ENCODE measurements at regions not wholly inside any gene's neighbourhood (a gene's known extent, or its start where the extent isn't known, plus 50 kb on each side); places are given as distances from the start of the nearest gene placed in this dataset.
"Not testable (repeated sequence)": the region's sequence is repeated elsewhere in the genome, so short reads cannot be mapped to it uniquely, and the experiment has no call there.

DNA sequence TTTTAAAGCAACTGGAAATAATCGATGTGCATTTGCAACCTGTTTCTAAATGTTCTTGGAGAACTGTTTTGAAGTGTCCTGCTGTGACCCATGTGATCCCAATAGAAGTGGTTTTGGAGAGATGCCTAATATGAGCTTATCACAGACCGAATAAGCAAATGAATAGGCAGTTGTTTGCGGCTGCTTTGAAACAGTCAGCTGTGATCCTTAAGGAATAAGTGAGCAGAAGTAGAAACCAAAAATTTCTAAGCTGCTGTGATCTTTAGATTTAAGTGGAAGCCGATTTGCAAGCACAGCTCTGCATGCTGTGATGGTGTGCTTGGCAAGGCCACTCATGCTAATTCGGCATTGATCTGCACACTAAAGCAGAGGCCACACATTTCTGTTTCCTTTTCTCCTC, 329.5 kb upstream of the DUSP10 start:
- Histone ChIP-seq H3K4me3 (ENCODE audit: low read length) (no peak overlapping the region), H3K9me3 (ENCODE audit: low read depth, low read length) (no peaks in the 10 kb centered on the region), H3K4me1 (ENCODE audit: insufficient read depth, low read length) (no peaks in the 10 kb centered on the region), H3K27me3 (ENCODE audit: insufficient read depth, low read length) (no peaks in the 10 kb centered on the region)

GRCh38 chr1:222068937-222069336, 327.0 kb upstream of the DUSP10 start:
- Histone ChIP-seq H3K9me3 (ENCODE audit: low read depth, low read length) (peaks cover 12% of the 10 kb centered on the region), H3K4me1 (ENCODE audit: insufficient read depth, low read length) (no peaks in the 10 kb centered on the region), H3K4me3 (ENCODE audit: low read length) (no peak overlapping the region), H3K27me3 (ENCODE audit: insufficient read depth, low read length) (no peaks in the 10 kb centered on the region)

- Histone ChIP-seq H3K4me1 (ENCODE audit: insufficient read depth, low read length) (no peaks in the 10 kb centered on the region), H3K27me3 (ENCODE audit: insufficient read depth, low read length) (no peaks in the 10 kb centered on the region), H3K9me3 (ENCODE audit: low read depth, low read length) (peaks cover 12% of the 10 kb centered on the region), H3K4me3 (ENCODE audit: low read length) (no peak overlapping the region)
Observed at GRCh38 chr1:222068101-222068500, 326.2 kb upstream of the DUSP10 start.

DNA sequence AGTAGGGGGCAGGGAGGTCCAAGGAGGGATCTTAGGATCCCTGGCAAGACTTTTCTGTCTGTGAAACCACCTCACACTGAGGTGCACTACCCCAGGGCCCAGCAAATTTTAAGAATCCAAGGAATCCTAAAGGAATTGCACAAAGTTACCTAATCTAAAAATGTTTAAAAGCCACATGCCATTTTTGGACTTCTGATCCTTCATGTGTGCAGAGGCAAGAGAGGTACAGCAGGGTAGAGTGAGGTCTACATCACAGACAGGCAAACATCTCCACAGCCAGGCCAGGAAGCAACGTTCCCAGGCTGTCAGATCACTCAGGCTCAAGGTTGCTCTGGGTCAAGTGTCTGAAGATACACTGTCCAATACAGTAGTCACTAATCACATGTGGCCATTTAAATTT, 324.6 kb upstream of the DUSP10 start:
- Histone ChIP-seq H3K4me3 (ENCODE audit: low read length) (no peak overlapping the region), H3K9me3 (ENCODE audit: low read depth, low read length) (peaks cover 12% of the 10 kb centered on the region), H3K4me1 (ENCODE audit: insufficient read depth, low read length) (no peaks in the 10 kb centered on the region), H3K27me3 (ENCODE audit: insufficient read depth, low read length) (no peaks in the 10 kb centered on the region)

DNA sequence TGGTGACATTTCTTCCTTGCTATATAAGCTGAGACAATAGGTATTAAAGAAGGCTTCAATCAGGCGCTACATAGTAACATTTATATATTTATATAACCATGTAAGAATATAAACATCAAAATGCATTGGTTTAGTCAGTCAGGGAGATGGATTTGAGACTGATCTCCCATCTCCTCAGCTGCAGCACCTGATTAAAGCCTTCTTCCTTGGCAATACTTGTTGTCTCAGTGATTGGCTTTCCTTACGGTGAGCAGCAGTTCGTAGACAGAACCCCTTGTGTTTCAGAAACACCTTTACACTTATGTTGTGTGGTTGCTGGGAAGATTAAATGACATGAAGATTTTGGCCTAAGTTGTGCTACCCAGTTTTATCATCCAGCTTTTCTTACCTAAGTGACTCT, 323.3 kb upstream of the DUSP10 start:
- H3K9me3 ChIP-seq (ENCODE audit: low read depth, low read length), result peaks cover 12% of the 10 kb centered on the region
- no peak overlapping the region for H3K4me3 ChIP-seq (ENCODE audit: low read length)
- H3K4me1 ChIP-seq (ENCODE audit: insufficient read depth, low read length), result no peaks in the 10 kb centered on the region
- H3K27me3 ChIP-seq (ENCODE audit: insufficient read depth, low read length), result no peaks in the 10 kb centered on the region

- Histone ChIP-seq H3K27me3 (ENCODE audit: insufficient read depth, low read length) (no peaks in the 10 kb centered on the region), H3K9me3 (ENCODE audit: low read depth, low read length) (peaks cover 12% of the 10 kb centered on the region), H3K4me1 (ENCODE audit: insufficient read depth, low read length) (no peaks in the 10 kb centered on the region), H3K4me3 (ENCODE audit: low read length) (no peak overlapping the region)
Observed at GRCh38 chr1:222064388-222065211, 322.7 kb upstream of the DUSP10 start.

- Histone ChIP-seq H3K4me1 (ENCODE audit: insufficient read depth, low read length) (no peaks in the 10 kb centered on the region), H3K27me3 (ENCODE audit: insufficient read depth, low read length) (no peaks in the 10 kb centered on the region), H3K4me3 (ENCODE audit: low read length) (no peak overlapping the region), H3K9me3 (ENCODE audit: low read depth, low read length) (peaks cover 12% of the 10 kb centered on the region)
Observed at GRCh38 chr1:222062640-222063039, 320.8 kb upstream of the DUSP10 start.

- H3K4me3 ChIP-seq (ENCODE audit: low read length), result no peak overlapping the region
Observed at GRCh38 chr1:222061711-222062359, 319.9 kb upstream of the DUSP10 start.

GRCh38 chr1:222060210-222060916, 318.5 kb upstream of the DUSP10 start:
- H3K27me3 ChIP-seq (ENCODE audit: insufficient read depth, low read length), result no peaks in the 10 kb centered on the region
- H3K9me3 ChIP-seq (ENCODE audit: low read depth, low read length), result peaks cover 9% of the 10 kb centered on the region
- no peaks in the 10 kb centered on the region for H3K4me1 ChIP-seq (ENCODE audit: insufficient read depth, low read length)
- no peak overlapping the region for H3K4me3 ChIP-seq (ENCODE audit: low read length)

More at GRCh38 chr1:222061711-222062359, 319.9 kb upstream of the DUSP10 start:
- peaks cover 12% of the 10 kb centered on the region for H3K9me3 ChIP-seq (ENCODE audit: low read depth, low read length)
- no peaks in the 10 kb centered on the region for H3K27me3 ChIP-seq (ENCODE audit: insufficient read depth, low read length)
- H3K4me1 ChIP-seq (ENCODE audit: insufficient read depth, low read length), result no peaks in the 10 kb centered on the region

DNA sequence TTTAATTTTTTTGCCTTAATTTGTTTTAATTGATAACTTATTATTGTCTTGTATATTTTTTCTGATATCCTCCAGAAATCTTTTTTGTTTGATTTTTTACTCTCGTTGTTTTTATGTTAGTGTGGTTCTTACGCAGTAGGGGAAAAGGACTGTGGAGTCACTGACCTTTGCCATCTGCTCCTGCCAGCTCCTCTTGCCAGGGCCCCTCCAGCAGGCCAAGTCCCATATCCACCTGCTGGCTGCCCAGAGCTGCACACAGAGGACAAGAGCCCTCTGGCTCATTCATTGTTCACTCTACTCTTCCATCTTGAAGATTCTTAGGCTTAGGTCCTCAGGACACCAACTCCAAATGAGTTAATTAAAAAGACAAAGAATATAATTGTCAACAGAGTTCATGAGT, 316.4 kb upstream of the DUSP10 start:
- no peaks in the 10 kb centered on the region for H3K27me3 ChIP-seq (ENCODE audit: insufficient read depth, low read length)
- no peak overlapping the region for H3K4me3 ChIP-seq (ENCODE audit: low read length)
- no peaks in the 10 kb centered on the region for H3K9me3 ChIP-seq (ENCODE audit: low read depth, low read length)
- H3K4me1 ChIP-seq (ENCODE audit: insufficient read depth, low read length), result no peaks in the 10 kb centered on the region

DNA sequence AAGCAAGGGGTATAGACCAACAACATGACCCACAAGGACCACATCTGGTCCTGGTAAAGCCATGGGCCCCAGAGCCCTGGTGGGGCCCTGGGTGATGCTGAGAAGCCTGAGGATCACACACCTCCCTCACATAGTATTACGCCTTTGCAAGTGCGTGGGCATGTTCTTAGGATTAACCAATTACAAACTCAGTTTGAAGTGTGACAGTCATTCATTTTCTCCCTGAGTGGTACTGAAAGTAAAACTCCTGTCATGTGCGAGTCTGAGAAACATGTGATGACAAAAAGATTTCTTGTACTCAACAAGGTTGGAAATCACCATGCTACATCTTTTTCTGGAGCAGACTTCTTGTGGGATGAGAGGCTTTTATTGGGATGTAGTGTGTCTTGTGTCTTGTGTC, 315.3 kb upstream of the DUSP10 start:
- Histone ChIP-seq H3K4me3 (ENCODE audit: low read length) (no peak overlapping the region), H3K4me1 (ENCODE audit: insufficient read depth, low read length) (no peaks in the 10 kb centered on the region), H3K9me3 (ENCODE audit: low read depth, low read length) (no peaks in the 10 kb centered on the region), H3K27me3 (ENCODE audit: insufficient read depth, low read length) (no peaks in the 10 kb centered on the region)

- no peaks in the 10 kb centered on the region for H3K9me3 ChIP-seq (ENCODE audit: low read depth, low read length)
- no peaks in the 10 kb centered on the region for H3K27me3 ChIP-seq (ENCODE audit: insufficient read depth, low read length)
- H3K4me1 ChIP-seq (ENCODE audit: insufficient read depth, low read length), result no peaks in the 10 kb centered on the region
- no peak overlapping the region for H3K4me3 ChIP-seq (ENCODE audit: low read length)
Observed at GRCh38 chr1:222054416-222054815, 312.5 kb upstream of the DUSP10 start.

DNA sequence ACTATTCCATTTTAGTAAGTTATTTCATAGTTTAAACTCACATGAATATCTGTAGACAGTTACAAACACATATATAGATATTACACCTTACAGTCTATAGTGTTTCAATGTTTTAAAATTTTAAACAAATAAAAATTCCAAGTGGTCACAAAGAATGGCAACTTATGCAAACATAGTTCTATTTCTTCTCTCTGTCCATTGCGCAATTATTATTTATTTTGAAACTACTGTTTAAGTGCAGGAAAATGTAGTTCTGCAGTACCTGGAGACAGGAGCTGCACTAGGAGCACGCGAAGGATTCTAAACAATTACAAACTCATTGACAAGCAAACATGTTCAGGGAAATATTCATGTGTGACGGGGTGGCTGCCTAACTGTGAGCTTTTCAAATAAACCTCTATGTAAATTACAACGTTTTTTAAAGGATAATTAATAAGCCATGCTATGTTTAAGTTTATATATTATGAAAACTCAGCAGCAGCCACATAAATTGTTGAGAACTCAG, 312.0 kb upstream of the DUSP10 start:
- no peak overlapping the region for H3K4me3 ChIP-seq (ENCODE audit: low read length)
- H3K9me3 ChIP-seq (ENCODE audit: low read depth, low read length), result no peaks in the 10 kb centered on the region
- H3K4me1 ChIP-seq (ENCODE audit: insufficient read depth, low read length), result no peaks in the 10 kb centered on the region
- no peaks in the 10 kb centered on the region for H3K27me3 ChIP-seq (ENCODE audit: insufficient read depth, low read length)

GRCh38 chr1:222051311-222051710, 309.4 kb upstream of the DUSP10 start:
- H3K4me3 ChIP-seq (ENCODE audit: low read length); H3K9me3 ChIP-seq (ENCODE audit: low read depth, low read length); H3K27me3 ChIP-seq (ENCODE audit: insufficient read depth, low read length); H3K4me1 ChIP-seq (ENCODE audit: insufficient read depth, low read length): not testable (repeated sequence)

DNA sequence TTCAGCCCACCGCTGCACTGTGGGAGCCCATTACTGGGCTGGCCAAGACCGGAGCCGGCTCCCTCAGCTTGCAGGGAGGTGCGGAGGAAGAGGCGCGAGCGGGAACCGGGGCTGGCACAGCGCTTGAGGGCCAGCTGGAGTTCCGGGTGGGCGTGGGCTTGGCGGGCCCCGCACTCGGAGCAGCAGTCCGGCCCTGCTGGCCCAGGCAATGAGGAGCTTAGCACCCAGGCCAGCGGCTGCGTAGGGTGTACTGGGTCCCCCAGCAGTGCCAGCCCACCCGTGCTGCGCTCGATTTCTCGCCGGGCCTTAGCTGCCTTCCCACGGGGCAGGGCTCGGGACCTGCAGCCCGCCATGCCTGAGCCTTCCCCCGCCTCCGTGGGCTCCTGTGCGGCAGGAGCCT, 307.8 kb upstream of the DUSP10 start:
- not testable (repeated sequence) for H3K4me1 ChIP-seq (ENCODE audit: insufficient read depth, low read length); H3K9me3 ChIP-seq (ENCODE audit: low read depth, low read length); H3K27me3 ChIP-seq (ENCODE audit: insufficient read depth, low read length); H3K4me3 ChIP-seq (ENCODE audit: low read length)

Data from mononuclear cell (primary cell).